SK-N-SH (cell line): ENCODE measurements at regions not wholly inside any gene's neighbourhood (a gene's known extent, or its start where the extent isn't known, plus 50 kb on each side); places are given as distances from the start of the nearest gene placed in this dataset.

Source experiments
- CTCF ChIA-PET: fragments of 300-600, 350-600 bp; formaldehyde crosslinking; extraction: SDS; loops from one replicate; lab custom pipeline; 2021; lab: Yijun Ruan, JAX
- POLR2A ChIA-PET: fragments of 350-600 bp; sonication (Branson Sonifier 250); formaldehyde crosslinking; extraction: SDS; loops from one replicate; lab custom pipeline; 2020; ENCODE audit warnings: antibody characterized with exemption, inconsistent platforms; lab: Yijun Ruan, JAX
- DNase-seq: peaks from one replicate; pipeline ENCODE4 v3.0.0; 2012
- H2AFZ ChIP-seq: fragments of 200-600 bp; sonication (generic); 2 replicates; pipeline ENCODE4 v1.8.1; 2016; ENCODE audit warnings: antibody characterized with exemption, mild to moderate bottlenecking, low read depth
- H3F3A ChIP-seq: fragments of 200-600 bp; sonication (generic); replicated peaks from 2 replicates; pipeline ENCODE3; 2016; ENCODE audit warnings: antibody characterized with exemption, mild to moderate bottlenecking; ENCODE audit not compliant: insufficient read depth
- H3K27ac ChIP-seq, 2 experiments: fragments of 200-500 bp in 1 of 2; fragments of 200-600 bp in 1 of 2; sonication (Bioruptor generic) in 1 of 2; sonication (generic), shearing (Covaris generic) in 1 of 2; 2 replicates each; pipeline versions ENCODE4 v1.5.1 to v1.6.1; 2014 to 2016; ENCODE audit warnings: low read depth in 2 of 2, inconsistent platforms in 1 of 2, low read length in 1 of 2, mild to moderate bottlenecking in 1 of 2, mixed read lengths in 1 of 2
- H3K27me3 ChIP-seq: fragments of 200-600 bp; sonication (generic), shearing (Covaris generic); 2 replicates; pipeline ENCODE4 v1.6.1; 2016; ENCODE audit warnings: mixed run types; ENCODE audit not compliant: insufficient read depth
- H3K36me3 ChIP-seq, 2 experiments: fragments of 200-500 bp in 1 of 2; fragments of 200-600 bp in 1 of 2; sonication (Bioruptor generic) in 1 of 2; sonication (generic) in 1 of 2; replicated peaks in 1 of 2; 2 replicates each; pipeline versions ENCODE3 to v1.5.1; 2014 to 2016; ENCODE audit warnings: low read length in 1 of 2, mild to moderate bottlenecking in 1 of 2; ENCODE audit not compliant: insufficient read depth in 2 of 2, control insufficient read depth in 1 of 2
- H3K4me1 ChIP-seq, 2 experiments: fragments of 200-500 bp in 1 of 2; fragments of 200-600 bp in 1 of 2; sonication (Bioruptor generic) in 1 of 2; sonication (generic), shearing (Covaris generic) in 1 of 2; 2 replicates each; pipeline versions ENCODE4 v1.5.1 to v1.6.1; 2014 to 2016; ENCODE audit warnings: low read depth in 1 of 2, low read length in 1 of 2, mixed run types in 1 of 2; ENCODE audit not compliant: insufficient read depth in 2 of 2, control insufficient read depth in 1 of 2
- H3K4me2 ChIP-seq: fragments of 200-600 bp; sonication (generic), shearing (Covaris generic); 2 replicates; pipeline ENCODE4 v1.6.1; 2017; ENCODE audit warnings: mixed run types
- H3K4me3 ChIP-seq, 2 experiments: fragments of 200-500 bp in 1 of 2; fragments of 200-600 bp in 1 of 2; sonication (Bioruptor generic) in 1 of 2; sonication (generic), shearing (Covaris generic) in 1 of 2; 2 replicates each; pipeline versions ENCODE4 v1.5.1 to v1.8.1; 2014 to 2016; ENCODE audit warnings: low read depth in 2 of 2, inconsistent platforms in 1 of 2, low read length in 1 of 2, mild to moderate bottlenecking in 1 of 2, mixed read lengths in 1 of 2, moderate library complexity in 1 of 2
- H3K79me2 ChIP-seq: fragments of 200-600 bp; sonication (generic); 2 replicates; pipeline ENCODE4 v1.8.1; 2017; ENCODE audit warnings: mild to moderate bottlenecking; ENCODE audit not compliant: insufficient read depth
- H3K9ac ChIP-seq: fragments of 200-600 bp; sonication (generic); 2 replicates; pipeline ENCODE4 v1.6.1; 2017; ENCODE audit warnings: mixed run types
- H3K9me2 ChIP-seq: fragments of 200-600 bp; sonication (generic); 2 replicates; pipeline ENCODE4 v1.6.1; 2017; ENCODE audit warnings: mixed run types
- H3K9me3 ChIP-seq: fragments of 200-600 bp; sonication (generic); 2 replicates; pipeline ENCODE4 v1.6.1; 2017; ENCODE audit warnings: mixed run types, mild to moderate bottlenecking, moderate library complexity
- H4K20me1 ChIP-seq: fragments of 200-600 bp; sonication (generic); 2 replicates; pipeline ENCODE4 v1.6.1; 2017; ENCODE audit warnings: mild to moderate bottlenecking, mixed run types; ENCODE audit not compliant: insufficient read depth
- CTCF ChIP-seq: fragments of 200-600 bp; sonication (generic); IDR thresholded peaks from 2 replicates; pipeline ENCODE4 v1.6.1; 2017; ENCODE audit warnings: antibody characterized with exemption, mild to moderate bottlenecking, moderate library complexity
- FOXJ3 ChIP-seq: sonication (generic); formaldehyde crosslinking; IDR thresholded peaks from 2 replicates; pipeline ENCODE4 v1.5.1; 2020; ENCODE audit warnings: mild to moderate bottlenecking, missing genetic modification reagents
- GABPA ChIP-seq: IDR thresholded peaks from 2 replicates; pipeline ENCODE4 v1.4.0; 2012; ENCODE audit warnings: low read depth, mild to moderate bottlenecking
- IRF3 ChIP-seq: fragments of 150-350 bp; IDR thresholded peaks from 2 replicates; pipeline ENCODE4 v1.6.1; 2016; ENCODE audit warnings: mild to moderate bottlenecking, low read depth, low read length
- MXI1 ChIP-seq: IDR thresholded peaks from 2 replicates; pipeline ENCODE4 v1.6.1; 2012; ENCODE audit warnings: mild to moderate bottlenecking, low read depth, low read length, improper control_type of control experiment
- NRF1 ChIP-seq: IDR thresholded peaks from 2 replicates; pipeline ENCODE4 v1.6.1; 2012; ENCODE audit warnings: low read depth, mild to moderate bottlenecking, low read length
- PBX3 ChIP-seq: IDR thresholded peaks from 2 replicates; pipeline ENCODE4; 2012
- RFX5 ChIP-seq: IDR thresholded peaks from 2 replicates; pipeline ENCODE4 v1.6.1; 2012; ENCODE audit warnings: mild to moderate bottlenecking, improper control_type of control experiment, low read length
- RXRA ChIP-seq: IDR thresholded peaks from 2 replicates; pipeline ENCODE4 v1.4.0; 2012; ENCODE audit warnings: low read depth, mild to moderate bottlenecking, borderline replicate concordance
- SMC3 ChIP-seq: IDR thresholded peaks from 2 replicates; pipeline ENCODE4 v1.6.1; 2012; ENCODE audit warnings: low read depth, low read length, improper control_type of control experiment
- TAF1 ChIP-seq: IDR thresholded peaks from 2 replicates; pipeline ENCODE4 v1.6.1; 2012; ENCODE audit warnings: low read depth, mild to moderate bottlenecking, low read length, moderate library complexity, borderline replicate concordance
- TCF12 ChIP-seq: IDR thresholded peaks from 2 replicates; pipeline ENCODE4 v1.4.0; 2012
- USF2 ChIP-seq: fragments of 150-350 bp; IDR thresholded peaks from 2 replicates; pipeline ENCODE4 v1.6.1; 2017; ENCODE audit warnings: antibody characterized with exemption, low read length, low read depth, borderline replicate concordance
- whole genome bisulfite sequencing: methylation state at CpG from one replicate; pipeline ENCODE4 v1.1.6; 2017; ENCODE audit warnings: low lambda C conversion rate; 5-methylcytosine and 5-hydroxymethylcytosine counted together

GRCh38 chr4:23572382-23572781 is 317.5 kb downstream of the PPARGC1A start:
- Histone ChIP-seq H3K4me1 (no peaks in the 10 kb centered on the region), H3K9me2 (no peaks in the 10 kb centered on the region), H3K4me3 (no peak overlapping the region), H2AFZ (no peak overlapping the region), H3K9ac (no peak overlapping the region), H3K27me3 (no peaks in the 10 kb centered on the region), H3K9me3 (no peaks in the 10 kb centered on the region), H3K36me3 (no peaks in the 10 kb centered on the region), H4K20me1 (no peaks in the 10 kb centered on the region), H3F3A (no peaks in the 10 kb centered on the region), H3K79me2 (no peaks in the 10 kb centered on the region), H3K4me2 (no peak overlapping the region), H3K27ac (no peak overlapping the region)
- POLR2A ChIA-PET = no interaction called here
- CTCF ChIA-PET = no interaction called here
- TF ChIP-seq IRF3 (no peak), GABPA (no peak), CTCF (no peak), SMC3 (no peak), TAF1 (no peak), MXI1 (no peak), RXRA (no peak), FOXJ3 (CRISPR knock-in tag) (no peak), RFX5 (no peak), NRF1 (no peak)
- WGBS = 6% methylated on average over 3 of the region's 4 CpGs
- no peak for DNase-seq

- Histone ChIP-seq H2AFZ (no peak overlapping the region), H3K4me3 (no peak overlapping the region), H3K36me3 (no peaks in the 10 kb centered on the region), H3K9me2 (no peaks in the 10 kb centered on the region), H3F3A (no peaks in the 10 kb centered on the region), H3K27me3 (no peaks in the 10 kb centered on the region), H3K9me3 (no peaks in the 10 kb centered on the region), H3K4me1 (no peaks in the 10 kb centered on the region), H3K27ac (no peak overlapping the region), H3K9ac (no peak overlapping the region), H3K79me2 (no peaks in the 10 kb centered on the region), H3K4me2 (no peak overlapping the region), H4K20me1 (no peaks in the 10 kb centered on the region)
- TF ChIP-seq CTCF (no peak), USF2 (no peak), IRF3 (no peak), PBX3 (no peak), TCF12 (no peak)
- POLR2A ChIA-PET = no interaction called here
- CTCF ChIA-PET = no interaction called here
- no peak for DNase-seq
These were observed 322.5 kb downstream of the PPARGC1A start for GRCh38 chr4:23567338-23567737.
